Prostate gland (tissue), 2 donors: ENCODE measurements at regions not wholly inside any gene's neighbourhood (a gene's known extent, or its start where the extent isn't known, plus 50 kb on each side); places are given as distances from the start of the nearest gene placed in this dataset.

Experiments
- DNase-seq: peaks from one replicate; pipeline ENCODE4 v3.0.0-alpha.2; 2019; ENCODE audit warnings: low spot score
- H3K27ac ChIP-seq, 2 donors: fragments of 200-600 bp; sonication (generic); 2 replicates each; pipeline ENCODE4 v1.5.1; 2017 to 2019
- H3K27me3 ChIP-seq: fragments of 200-600 bp; sonication (generic); replicated peaks from 2 replicates; pipeline ENCODE4 v1.5.1; 2019; ENCODE audit not compliant: insufficient read depth
- H3K36me3 ChIP-seq, 2 donors: fragments of 200-600 bp; sonication (generic); 1 replicate in 1 of 2; 2 replicates in 1 of 2; pipeline versions ENCODE4 v1.5.1 to v1.8.1; 2017 to 2019
- H3K4me1 ChIP-seq: fragments of 200-600 bp; sonication (generic); replicated peaks from 2 replicates; pipeline ENCODE4 v1.5.1; 2019
- H3K4me3 ChIP-seq, 2 donors: fragments of 200-600 bp; sonication (generic); 2 replicates each; pipeline ENCODE4 v1.5.1; 2017 to 2019
- H3K9me3 ChIP-seq: fragments of 200-600 bp; sonication (generic); 2 replicates; pipeline ENCODE4 v1.5.1; 2017
- CTCF ChIP-seq, 4 experiments: fragments of 200-600 bp in 2 of 4; fragments of 450-650 bp in 2 of 4; sonication (generic) in 2 of 4; IDR thresholded peaks; 1 replicate in 3 of 4; 2 replicates in 1 of 4; pipeline ENCODE4 v1.5.1; 2016 to 2019; ENCODE audit warnings: antibody characterized with exemption in 4 of 4, mild to moderate bottlenecking in 2 of 4, moderate library complexity in 2 of 4
- POLR2A ChIP-seq: fragments of 450-650 bp; IDR thresholded peaks from one replicate; pipeline ENCODE4 v1.6.1; 2016; ENCODE audit warnings: antibody characterized with exemption, mild to moderate bottlenecking
- POLR2AphosphoS5 ChIP-seq: sonication (generic); formaldehyde crosslinking; IDR thresholded peaks from one replicate; pipeline ENCODE4 v1.6.1; 2017; ENCODE audit warnings: antibody characterized with exemption
- WGBS: methylation state at CpG from one replicate; pipeline ENCODE4 v1.1.5; 2018; 5-methylcytosine and 5-hydroxymethylcytosine counted together
- intact Hi-C: fragments of 100-400 bp; cut with DNase I; formaldehyde crosslinking; loops from one replicate; pipeline ENCODE4 v1.14.2; 2022

GRCh38 chr2:136212426-136213378 is 94.8 kb upstream of the CXCR4 start:
- Histone ChIP-seq H3K27ac (no peak overlapping the region), H3K4me1 (no peaks in the 10 kb centered on the region), H3K9me3 (no peaks in the 10 kb centered on the region), H3K27me3 (no peaks in the 10 kb centered on the region), H3K4me3 (no peak overlapping the region), H3K36me3 (no peaks in the 10 kb centered on the region)
- DNase-seq: no peak
- TF ChIP-seq POLR2A (no peak), POLR2AphosphoS5 (no peak)
- whole genome bisulfite sequencing: 63% methylated on average over 5 of the region's 5 CpGs
- intact Hi-C loops: no loop called here

GRCh38 chr2:136211701-136212100 is 93.8 kb upstream of the CXCR4 start:
- H3K4me3 ChIP-seq: no peak overlapping the region
- no peaks in the 10 kb centered on the region for H3K9me3 ChIP-seq
- no peak for DNase-seq
- intact Hi-C loops: no loop called here
- no peaks in the 10 kb centered on the region for H3K27me3 ChIP-seq
- TF ChIP-seq POLR2A (no peak), CTCF (IDR thresholded peaks at IDR 0.05) (no peak), POLR2AphosphoS5 (no peak)
- H3K36me3 ChIP-seq: no peaks in the 10 kb centered on the region
- no peaks in the 10 kb centered on the region for H3K4me1 ChIP-seq
- no peak overlapping the region for H3K27ac ChIP-seq

- no peaks in the 10 kb centered on the region for H3K4me1 ChIP-seq
- H3K4me3 ChIP-seq: no peak overlapping the region
- no peaks in the 10 kb centered on the region for H3K27me3 ChIP-seq
- no peaks in the 10 kb centered on the region for H3K9me3 ChIP-seq
- no peak overlapping the region for H3K27ac ChIP-seq
- H3K36me3 ChIP-seq: no peaks in the 10 kb centered on the region
- intact Hi-C loops: no loop called here
- TF ChIP-seq POLR2AphosphoS5: no peak
- no peak for TF ChIP-seq POLR2A
- no peak for TF ChIP-seq CTCF (IDR thresholded peaks at IDR 0.05)
- no peak for DNase-seq
Measured at GRCh38 chr2:136210822-136211221, 92.9 kb upstream of the CXCR4 start.

- no peaks in the 10 kb centered on the region for H3K4me1 ChIP-seq
- no peak overlapping the region for H3K4me3 ChIP-seq
- H3K9me3 ChIP-seq: no peaks in the 10 kb centered on the region
- H3K36me3 ChIP-seq: no peaks in the 10 kb centered on the region
- intact Hi-C loops: no loop called here
- 94% methylated on average over 2 of the region's 2 CpGs for WGBS
- TF ChIP-seq CTCF (IDR thresholded peaks at IDR 0.05) (no peak), POLR2AphosphoS5 (no peak)
- H3K27me3 ChIP-seq: no peaks in the 10 kb centered on the region
- no peak overlapping the region for H3K27ac ChIP-seq
- no peak for DNase-seq
Measured at GRCh38 chr2:136210455-136210805, 92.5 kb upstream of the CXCR4 start.

GRCh38 chr2:136209561-136210454 is 91.9 kb upstream of the CXCR4 start:
- Histone ChIP-seq H3K27ac (no peak overlapping the region), H3K36me3 (no peaks in the 10 kb centered on the region), H3K4me1 (no peaks in the 10 kb centered on the region), H3K4me3 (no peak overlapping the region), H3K9me3 (no peaks in the 10 kb centered on the region), H3K27me3 (no peaks in the 10 kb centered on the region)
- DNase-seq: no peak
- no peak for TF ChIP-seq CTCF (IDR thresholded peaks at IDR 0.05)
- TF ChIP-seq POLR2A: no peak
- TF ChIP-seq POLR2AphosphoS5: no peak
- intact Hi-C loops: no loop called here
- 72% methylated on average over 3 of the region's 3 CpGs for WGBS
